PC-3 (cell line): ENCODE measurements at regions not wholly inside any gene's neighbourhood (a gene's known extent, or its start where the extent isn't known, plus 50 kb on each side); places are given as distances from the start of the nearest gene placed in this dataset.

Source experiments
- EZH2 ChIP-seq: fragments of 300-600 bp; sonication (generic); IDR thresholded peaks from one replicate; pipeline ENCODE4 v1.6.1; 2017; ENCODE audit warnings: antibody characterized with exemption, mild to moderate bottlenecking, low read length; ENCODE audit not compliant: unreplicated experiment
- EZH2phosphoT487 ChIP-seq: fragments of 300-600 bp; sonication (generic); IDR thresholded peaks from 2 replicates; pipeline ENCODE4 v1.6.1; 2018; ENCODE audit warnings: mild to moderate bottlenecking, antibody characterized with exemption, low read length, borderline replicate concordance
- TF ChIP-seq, protein P1 (sequence below): fragments of 300-600 bp; sonication (generic); conservative IDR thresholded peaks from 2 replicates; pipeline ENCODE4 v1.5.1; 2017; ENCODE audit warnings: antibody characterized with exemption, low read depth, mild to moderate bottlenecking, low read length

DNA sequence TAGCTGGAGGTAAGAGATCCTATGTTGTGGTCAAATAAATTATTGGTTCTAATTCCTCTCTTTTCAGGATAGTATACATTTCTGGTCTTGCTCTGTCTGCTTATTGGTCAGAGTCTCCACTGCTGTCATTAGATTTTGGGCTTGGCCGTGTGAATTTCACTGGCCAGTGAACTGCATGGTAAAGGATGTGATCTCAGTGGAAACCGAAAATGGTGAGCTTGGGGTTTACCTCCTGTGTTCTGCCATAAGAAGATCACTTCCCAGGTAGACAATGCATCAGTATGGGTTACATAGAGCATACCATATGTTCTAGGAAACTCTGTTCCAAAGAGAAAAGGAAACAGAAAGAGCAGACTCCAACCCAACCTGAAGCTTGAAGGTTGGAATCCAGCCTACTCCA is 1123.3 kb upstream of the B3GALT2 start:
- TF ChIP-seq, protein P1, sequence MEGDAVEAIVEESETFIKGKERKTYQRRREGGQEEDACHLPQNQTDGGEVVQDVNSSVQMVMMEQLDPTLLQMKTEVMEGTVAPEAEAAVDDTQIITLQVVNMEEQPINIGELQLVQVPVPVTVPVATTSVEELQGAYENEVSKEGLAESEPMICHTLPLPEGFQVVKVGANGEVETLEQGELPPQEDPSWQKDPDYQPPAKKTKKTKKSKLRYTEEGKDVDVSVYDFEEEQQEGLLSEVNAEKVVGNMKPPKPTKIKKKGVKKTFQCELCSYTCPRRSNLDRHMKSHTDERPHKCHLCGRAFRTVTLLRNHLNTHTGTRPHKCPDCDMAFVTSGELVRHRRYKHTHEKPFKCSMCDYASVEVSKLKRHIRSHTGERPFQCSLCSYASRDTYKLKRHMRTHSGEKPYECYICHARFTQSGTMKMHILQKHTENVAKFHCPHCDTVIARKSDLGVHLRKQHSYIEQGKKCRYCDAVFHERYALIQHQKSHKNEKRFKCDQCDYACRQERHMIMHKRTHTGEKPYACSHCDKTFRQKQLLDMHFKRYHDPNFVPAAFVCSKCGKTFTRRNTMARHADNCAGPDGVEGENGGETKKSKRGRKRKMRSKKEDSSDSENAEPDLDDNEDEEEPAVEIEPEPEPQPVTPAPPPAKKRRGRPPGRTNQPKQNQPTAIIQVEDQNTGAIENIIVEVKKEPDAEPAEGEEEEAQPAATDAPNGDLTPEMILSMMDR = no peak
- TF ChIP-seq EZH2 (no peak), EZH2phosphoT487 (no peak)
